Activated B cell treated with CpG ODN at 0.5 μM for 24 hours (primary cell): ENCODE measurements at regions not wholly inside any gene's neighbourhood (a gene's known extent, or its start where the extent isn't known, plus 50 kb on each side); places are given as distances from the start of the nearest gene placed in this dataset.

Experiments
- ATAC-seq: fragments of 200-7000 bp; cut with Tn5 transposase; one replicate; pipeline ENCODE4 v1.10.0; 2021; ENCODE audit warnings: low read depth, mild to moderate bottlenecking, moderate library complexity
- CTCF ChIA-PET: fragments of 350-600 bp; sonication (Branson Sonifier 250); formaldehyde crosslinking; loops from one replicate; lab custom pipeline; 2021; ENCODE audit warnings: antibody characterized with exemption; lab: Charles Lee
- POLR2A ChIA-PET: fragments of 350-600 bp; sonication (Branson Sonifier 250); formaldehyde crosslinking; loops from one replicate; lab custom pipeline; 2021; ENCODE audit warnings: antibody characterized with exemption; lab: Charles Lee
- DNase-seq: peaks from one replicate; pipeline ENCODE4 v3.0.0; 2022
- H3K27ac Mint-ChIP-seq: one replicate; pipeline ENCODE4 v1.8.0; 2020; ENCODE audit warnings: mixed read lengths
- H3K27me3 Mint-ChIP-seq: one replicate; pipeline ENCODE4 v1.8.0; 2021; ENCODE audit warnings: mixed read lengths
- H3K36me3 Mint-ChIP-seq: one replicate; pipeline ENCODE4 v1.8.0; 2021; ENCODE audit warnings: low read depth, mixed read lengths
- H3K4me1 Mint-ChIP-seq: one replicate; pipeline ENCODE4 v1.8.0; 2021; ENCODE audit warnings: mixed read lengths
- H3K4me3 Mint-ChIP-seq: one replicate; pipeline ENCODE4 v1.8.0; 2020; ENCODE audit warnings: mild to moderate bottlenecking, mixed read lengths
- H3K9me3 Mint-ChIP-seq: one replicate; pipeline ENCODE4 v1.8.0; 2020; ENCODE audit warnings: mixed read lengths
- CTCF ChIP-seq: fragments of 200-600 bp; IDR thresholded peaks from one replicate; pipeline ENCODE4 v1.8.0; 2022; ENCODE audit warnings: antibody characterized with exemption, mild to moderate bottlenecking
- intact Hi-C: fragments of 100-400 bp; cut with micrococcal nuclease; formaldehyde crosslinking; loops from one replicate; pipeline ENCODE4 v1.15.1; 2024

- no peaks in the 10 kb centered on the region for H3K36me3 Mint-ChIP-seq
- no peaks in the 10 kb centered on the region for H3K27me3 Mint-ChIP-seq
- no peak for TF ChIP-seq CTCF
- ATAC-seq (no peak), DNase-seq (no peak)
- intact Hi-C loops: no loop called here
- ChIA-PET CTCF (no interaction called here), POLR2A (no interaction called here)
- H3K4me3 Mint-ChIP-seq: no peak overlapping the region
- H3K9me3 Mint-ChIP-seq: no peaks in the 10 kb centered on the region
- no peaks in the 10 kb centered on the region for H3K4me1 Mint-ChIP-seq
- no peak overlapping the region for H3K27ac Mint-ChIP-seq
Observed at GRCh38 chr7:8906396-8907075, 473.1 kb downstream of the NXPH1 start.

- CTCF ChIA-PET: no interaction called here
- H3K4me3 Mint-ChIP-seq: no peak overlapping the region
- TF ChIP-seq CTCF: no peak
- H3K36me3 Mint-ChIP-seq: no peaks in the 10 kb centered on the region
- no peaks in the 10 kb centered on the region for H3K9me3 Mint-ChIP-seq
- no peaks in the 10 kb centered on the region for H3K27me3 Mint-ChIP-seq
- H3K27ac Mint-ChIP-seq: no peak overlapping the region
- H3K4me1 Mint-ChIP-seq: no peaks in the 10 kb centered on the region
- intact Hi-C loops: no loop called here
- POLR2A ChIA-PET: no interaction called here
- DNase-seq (no peak), ATAC-seq (no peak)
Observed at GRCh38 chr7:8908889-8909288, 475.5 kb downstream of the NXPH1 start.

- CTCF ChIA-PET: no interaction called here
- H3K27ac Mint-ChIP-seq: no peak overlapping the region
Observed at GRCh38 chr7:8913682-8914081, 480.3 kb downstream of the NXPH1 start.

GRCh38 chr7:8921807-8922206, 488.4 kb downstream of the NXPH1 start:
- Mint-ChIP-seq H3K36me3 (no peaks in the 10 kb centered on the region), H3K27me3 (no peaks in the 10 kb centered on the region), H3K4me1 (no peaks in the 10 kb centered on the region), H3K27ac (no peak overlapping the region), H3K4me3 (no peak overlapping the region), H3K9me3 (no peaks in the 10 kb centered on the region)
- CTCF ChIA-PET: no interaction called here
- POLR2A ChIA-PET: no interaction called here
- no peak for DNase-seq
- TF ChIP-seq CTCF: no peak
- no peak for ATAC-seq
- intact Hi-C loops: no loop called here

More at GRCh38 chr7:8913682-8914081, 480.3 kb downstream of the NXPH1 start:
- no peak for DNase-seq
- Mint-ChIP-seq H3K36me3 (no peaks in the 10 kb centered on the region), H3K27me3 (no peaks in the 10 kb centered on the region), H3K4me1 (no peaks in the 10 kb centered on the region), H3K4me3 (no peak overlapping the region), H3K9me3 (peaks cover 5% of the 10 kb centered on the region)
- TF ChIP-seq CTCF: no peak
- POLR2A ChIA-PET: no interaction called here
- intact Hi-C loops: no loop called here
- ATAC-seq: no peak

- no peak overlapping the region for H3K27ac Mint-ChIP-seq
Observed at GRCh38 chr7:8922726-8923125, 489.3 kb downstream of the NXPH1 start.

More at GRCh38 chr7:8922726-8923125, 489.3 kb downstream of the NXPH1 start:
- no peaks in the 10 kb centered on the region for H3K27me3 Mint-ChIP-seq
- ATAC-seq (no peak), DNase-seq (no peak)
- H3K9me3 Mint-ChIP-seq: no peaks in the 10 kb centered on the region
- no peak overlapping the region for H3K4me3 Mint-ChIP-seq
- intact Hi-C loops: no loop called here
- H3K36me3 Mint-ChIP-seq: no peaks in the 10 kb centered on the region
- no peaks in the 10 kb centered on the region for H3K4me1 Mint-ChIP-seq
- ChIA-PET POLR2A (no interaction called here), CTCF (no interaction called here)
- TF ChIP-seq CTCF: no peak
